Muscle layer of duodenum (tissue), 2 donors: ENCODE measurements at regions not wholly inside any gene's neighbourhood (a gene's known extent, or its start where the extent isn't known, plus 50 kb on each side); places are given as distances from the start of the nearest gene placed in this dataset.

ENCODE experiments used
- H3K27ac ChIP-seq: one replicate; pipeline ENCODE4 v1.7.0; 2013; ENCODE audit warnings: mild to moderate bottlenecking, low read length
- H3K27me3 ChIP-seq: one replicate; pipeline ENCODE4 v1.7.0; 2013; ENCODE audit warnings: low read depth, mild to moderate bottlenecking, control low read depth, low read length
- H3K36me3 ChIP-seq, 2 donors: one replicate each; pipeline ENCODE4 v1.7.0; 2013; ENCODE audit warnings: low read length in 2 of 2, control low read depth in 1 of 2, mild to moderate bottlenecking in 1 of 2; ENCODE audit not compliant: insufficient read depth in 2 of 2, control insufficient read depth in 1 of 2
- H3K4me1 ChIP-seq, 2 donors: one replicate each; pipeline ENCODE4 v1.7.0; 2013; ENCODE audit warnings: low read length in 2 of 2, mild to moderate bottlenecking in 2 of 2, control low read depth in 1 of 2, moderate library complexity in 1 of 2; ENCODE audit not compliant: insufficient read depth in 2 of 2, control insufficient read depth in 1 of 2
- H3K4me3 ChIP-seq, 2 donors: one replicate each; pipeline ENCODE4 v1.7.0; 2013; ENCODE audit warnings: low read length in 2 of 2, low read depth in 1 of 2, mild to moderate bottlenecking in 1 of 2
- H3K9me3 ChIP-seq, 2 donors: one replicate each; pipeline ENCODE4 v1.7.0; 2013; ENCODE audit warnings: low read length in 2 of 2, control low read depth in 1 of 2, mild to moderate bottlenecking in 1 of 2; ENCODE audit not compliant: control insufficient read depth in 1 of 2
- donor health status: healthy.

DNA sequence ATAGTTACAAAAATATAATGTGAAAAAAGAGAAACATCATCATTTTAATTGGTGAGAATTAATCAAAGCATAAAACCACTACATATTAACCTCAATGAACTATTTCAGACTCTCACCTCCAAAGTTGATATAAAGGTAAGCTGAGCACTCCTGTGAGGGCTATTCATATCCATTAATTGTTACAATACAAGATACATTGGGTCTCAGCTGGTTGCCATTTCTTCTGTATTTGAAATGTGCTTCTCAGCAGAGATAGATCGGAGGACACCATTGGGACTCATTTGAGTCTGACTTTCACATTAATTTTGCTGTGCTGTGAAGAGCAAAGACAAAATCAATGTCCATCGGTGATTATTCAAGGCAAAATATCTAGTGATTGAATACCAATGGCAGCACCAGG is 459.5 kb upstream of the GOT2 start:
- H3K27ac ChIP-seq, result no peak overlapping the region
- no peaks in the 10 kb centered on the region for H3K27me3 ChIP-seq
- no peaks in the 10 kb centered on the region for H3K36me3 ChIP-seq
- H3K9me3 ChIP-seq, result no peaks in the 10 kb centered on the region
- H3K4me1 ChIP-seq, result no peaks in the 10 kb centered on the region
- no peak overlapping the region for H3K4me3 ChIP-seq

DNA sequence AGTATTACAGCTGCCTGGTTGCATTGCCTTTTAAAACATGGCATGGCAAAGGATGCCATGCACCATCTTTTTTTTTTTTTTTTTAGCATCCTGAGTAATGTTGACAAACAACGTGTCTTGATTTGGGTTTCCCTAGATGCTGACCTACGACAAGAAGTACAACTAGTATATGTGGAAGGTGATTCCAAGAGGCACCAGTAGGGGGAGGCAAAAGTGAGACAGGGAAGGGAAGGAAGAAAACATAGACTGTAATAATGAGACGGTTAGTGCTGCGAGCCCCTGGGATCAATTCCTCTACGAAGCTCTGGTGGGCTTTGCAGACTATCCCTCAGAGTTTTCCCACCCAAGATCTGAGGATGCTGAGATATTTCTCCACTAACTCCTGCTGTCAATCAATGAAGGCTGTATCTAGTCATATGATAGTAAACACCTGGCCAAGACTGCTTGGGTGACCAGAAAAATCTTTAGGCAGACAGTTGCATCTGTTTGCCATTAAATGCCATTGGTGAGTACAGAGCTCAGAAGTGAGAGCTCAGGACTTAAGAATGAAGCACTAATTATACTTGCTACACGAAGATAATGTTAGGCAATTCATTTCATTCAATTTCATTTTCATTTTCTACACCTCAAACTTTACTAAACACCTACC is 458.6 kb upstream of the GOT2 start:
- no peak overlapping the region for H3K4me3 ChIP-seq
- no peaks in the 10 kb centered on the region for H3K4me1 ChIP-seq
- H3K36me3 ChIP-seq, result no peaks in the 10 kb centered on the region
- no peaks in the 10 kb centered on the region for H3K9me3 ChIP-seq
- no peak overlapping the region for H3K27ac ChIP-seq
- H3K27me3 ChIP-seq, result no peaks in the 10 kb centered on the region

DNA sequence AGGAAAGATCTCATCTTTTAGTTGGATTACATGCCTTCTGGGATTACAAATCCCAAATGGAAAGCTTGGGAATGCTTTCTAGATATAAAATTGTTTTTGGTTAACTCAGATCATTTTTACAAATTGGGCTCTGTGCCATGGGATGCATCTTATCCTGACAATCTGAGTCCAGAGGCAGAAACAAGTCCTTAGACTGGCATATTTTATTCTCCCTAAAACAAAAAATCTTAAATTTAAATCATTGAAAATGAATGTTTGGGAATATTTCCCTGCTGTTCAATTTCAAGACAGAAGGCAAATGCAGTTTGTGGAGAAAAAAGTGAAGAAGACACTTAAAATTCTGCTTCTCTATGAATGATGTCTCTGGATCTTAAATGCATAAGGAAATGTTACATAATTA is 456.6 kb upstream of the GOT2 start:
- Histone ChIP-seq H3K9me3 (no peaks in the 10 kb centered on the region), H3K4me3 (no peak overlapping the region), H3K27ac (no peak overlapping the region), H3K36me3 (no peaks in the 10 kb centered on the region), H3K27me3 (no peaks in the 10 kb centered on the region), H3K4me1 (no peaks in the 10 kb centered on the region)

DNA sequence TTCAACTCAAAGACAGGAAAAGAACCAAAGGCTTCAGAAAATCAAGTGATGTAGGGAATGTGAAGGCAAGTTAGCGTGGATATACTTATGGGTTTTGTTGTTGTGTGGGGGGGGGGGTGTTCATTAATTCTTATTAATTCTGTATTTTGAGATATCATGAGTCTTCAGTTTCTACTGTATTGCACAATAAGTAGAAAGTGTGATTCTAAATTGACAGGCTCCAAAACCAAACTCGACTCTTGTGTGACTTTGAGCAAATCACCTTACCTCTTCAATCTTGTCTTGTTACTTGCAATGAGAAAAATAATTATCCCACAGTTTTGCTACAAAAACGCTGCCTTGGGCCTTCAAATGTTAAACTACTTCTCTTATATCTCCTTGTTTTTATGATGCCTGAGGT is 453.9 kb upstream of the GOT2 start:
- Histone ChIP-seq H3K4me1 (no peaks in the 10 kb centered on the region), H3K27ac (no peak overlapping the region), H3K9me3 (peaks cover 0 to 6% of the 10 kb centered on the region in 2 donors), H3K27me3 (no peaks in the 10 kb centered on the region), H3K36me3 (no peaks in the 10 kb centered on the region), H3K4me3 (no peak overlapping the region)

DNA sequence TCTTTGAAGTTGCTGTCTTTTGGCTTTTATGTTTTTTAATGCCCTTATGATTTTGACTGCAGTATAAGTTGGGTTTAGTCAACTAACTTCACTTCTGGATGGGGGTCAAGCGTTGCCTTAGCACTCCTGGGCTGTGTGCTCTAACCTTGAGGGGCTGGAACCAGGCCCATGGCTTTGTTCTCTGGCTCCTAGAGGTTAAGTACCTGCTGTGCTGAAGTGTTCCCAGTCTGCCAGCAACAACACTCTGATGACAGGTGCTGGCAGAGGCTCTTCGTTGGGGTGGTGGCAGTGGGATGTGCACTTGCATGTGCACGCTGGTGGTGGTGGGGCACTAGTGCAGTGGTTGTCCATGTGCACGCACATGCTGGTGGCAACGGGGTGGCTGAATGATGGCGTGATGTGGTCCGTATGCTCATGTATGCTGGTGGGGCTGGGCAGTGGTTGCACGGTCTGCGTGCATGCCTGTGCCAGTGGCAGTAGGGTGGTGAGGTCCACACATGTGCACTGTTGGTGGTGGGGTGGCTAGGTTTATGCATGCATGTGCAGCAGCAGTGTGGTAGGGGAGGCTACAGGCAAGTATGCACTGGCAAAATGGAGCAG is 447.8 kb upstream of the GOT2 start:
- no peaks in the 10 kb centered on the region for H3K36me3 ChIP-seq
- H3K4me3 ChIP-seq, result no peak overlapping the region
- no peaks in the 10 kb centered on the region for H3K4me1 ChIP-seq
- H3K9me3 ChIP-seq, result peaks cover 0 to 6% of the 10 kb centered on the region in 2 donors
- H3K27me3 ChIP-seq, result no peaks in the 10 kb centered on the region
- H3K27ac ChIP-seq, result no peak overlapping the region

DNA sequence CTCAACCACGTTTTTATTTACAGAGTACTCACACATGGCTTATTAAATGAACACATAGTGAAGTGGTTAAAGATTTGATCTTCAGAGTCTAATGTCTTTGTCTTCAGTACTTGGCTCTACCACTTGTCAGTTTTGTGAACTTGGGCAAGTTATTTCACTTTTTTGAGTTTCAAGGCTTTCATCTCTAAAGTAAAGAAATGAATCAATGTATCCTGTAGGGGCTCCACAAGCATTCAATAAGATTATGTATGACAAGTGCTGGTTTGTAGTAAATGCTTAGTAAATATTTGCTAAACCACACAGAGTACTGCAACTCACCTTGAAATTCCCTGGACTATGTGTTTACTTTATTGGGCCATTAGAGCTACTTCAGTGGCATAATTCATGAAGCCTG is 446.0 kb upstream of the GOT2 start:
- H3K27ac ChIP-seq, result no peak overlapping the region
- no peaks in the 10 kb centered on the region for H3K4me1 ChIP-seq
- no peak overlapping the region for H3K4me3 ChIP-seq
- peaks cover 0 to 5% of the 10 kb centered on the region in 2 donors for H3K9me3 ChIP-seq
- H3K36me3 ChIP-seq, result no peaks in the 10 kb centered on the region
- no peaks in the 10 kb centered on the region for H3K27me3 ChIP-seq

DNA sequence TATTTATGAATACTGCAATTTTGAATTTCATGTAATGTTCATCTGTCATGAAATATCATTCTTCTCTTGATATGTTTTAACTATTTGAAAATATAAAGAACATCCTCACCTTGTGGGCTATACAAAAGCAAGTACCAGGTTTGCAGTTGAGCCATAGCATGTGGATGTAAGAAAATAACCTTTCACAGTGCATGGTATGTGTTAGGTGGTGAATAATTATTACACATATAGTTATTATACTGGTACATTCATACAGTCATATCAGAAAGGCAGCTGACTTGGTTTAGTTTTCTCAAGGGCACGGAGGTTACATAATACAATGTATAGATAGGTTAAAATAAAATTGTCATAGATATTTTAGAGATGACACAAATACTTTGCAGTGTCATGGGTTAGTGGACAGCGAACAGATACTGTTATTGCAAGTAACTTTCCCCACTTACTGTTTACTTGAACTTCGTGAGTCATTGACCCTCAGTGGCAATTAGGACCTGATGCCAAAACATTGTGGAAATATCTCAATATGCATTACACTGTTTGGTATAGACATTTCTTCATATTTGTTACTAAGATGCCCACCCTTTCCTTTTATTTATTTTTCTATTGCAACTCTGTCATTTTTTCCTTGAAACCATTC is 445.4 kb upstream of the GOT2 start:
- no peaks in the 10 kb centered on the region for H3K4me1 ChIP-seq
- no peaks in the 10 kb centered on the region for H3K36me3 ChIP-seq
- no peaks in the 10 kb centered on the region for H3K27me3 ChIP-seq
- no peaks in the 10 kb centered on the region for H3K9me3 ChIP-seq
- H3K4me3 ChIP-seq, result no peak overlapping the region
- no peak overlapping the region for H3K27ac ChIP-seq

DNA sequence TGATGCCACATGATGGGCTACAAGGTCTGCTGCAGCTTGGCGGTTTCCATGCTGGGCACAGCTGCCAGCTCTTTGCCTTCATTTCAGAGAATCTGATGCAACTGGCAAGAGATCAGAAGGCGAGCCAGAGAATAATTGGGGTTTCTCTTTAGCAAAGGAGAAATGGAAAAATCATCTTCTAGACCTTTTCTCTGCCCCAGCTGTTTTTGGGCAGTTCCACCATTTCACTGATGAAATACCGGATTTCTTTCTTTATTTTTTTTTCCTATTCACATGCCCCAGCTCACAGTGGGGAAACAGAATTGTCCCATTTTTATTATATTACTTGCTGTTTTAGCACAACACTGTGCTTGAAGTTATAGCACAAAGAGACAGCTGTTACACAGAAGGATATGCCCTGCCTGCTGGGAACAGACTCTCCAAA is 439.3 kb upstream of the GOT2 start:
- Histone ChIP-seq H3K27ac (no peak overlapping the region), H3K9me3 (no peaks in the 10 kb centered on the region), H3K4me3 (no peak overlapping the region), H3K4me1 (no peaks in the 10 kb centered on the region), H3K36me3 (no peaks in the 10 kb centered on the region), H3K27me3 (no peaks in the 10 kb centered on the region)

DNA sequence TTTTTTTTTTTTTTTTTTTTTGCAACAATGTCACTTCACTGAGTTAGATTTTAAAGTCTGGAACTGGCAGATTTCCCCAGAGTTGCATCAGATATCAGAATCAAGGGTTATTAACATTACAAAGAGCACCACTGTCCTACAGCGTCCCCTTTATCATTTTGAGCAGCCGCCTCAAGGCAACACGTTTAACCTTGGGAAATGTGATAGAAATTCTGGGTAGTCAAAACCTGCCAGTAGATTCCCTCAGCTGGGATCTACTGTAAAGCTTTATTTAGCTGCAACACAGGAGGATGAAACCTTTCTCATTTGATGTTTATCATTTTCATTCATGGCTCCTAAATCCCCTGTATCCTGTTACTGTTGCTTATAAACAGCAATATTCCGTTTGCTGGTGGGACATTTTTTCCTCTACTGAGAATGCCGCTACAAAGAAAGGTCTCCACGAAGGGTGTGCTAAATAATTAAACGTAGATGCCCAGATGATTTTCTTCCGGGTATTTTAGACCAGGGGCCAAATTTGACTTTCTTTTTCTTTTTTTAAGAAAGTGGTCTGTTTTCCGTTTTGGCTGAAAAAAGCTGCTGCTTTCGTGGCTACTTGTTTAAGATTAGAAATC is 436.1 kb upstream of the GOT2 start:
- Histone ChIP-seq H3K27me3 (no peaks in the 10 kb centered on the region), H3K27ac (no peak overlapping the region), H3K9me3 (no peaks in the 10 kb centered on the region), H3K4me1 (no peaks in the 10 kb centered on the region), H3K4me3 (no peak overlapping the region), H3K36me3 (no peaks in the 10 kb centered on the region)

DNA sequence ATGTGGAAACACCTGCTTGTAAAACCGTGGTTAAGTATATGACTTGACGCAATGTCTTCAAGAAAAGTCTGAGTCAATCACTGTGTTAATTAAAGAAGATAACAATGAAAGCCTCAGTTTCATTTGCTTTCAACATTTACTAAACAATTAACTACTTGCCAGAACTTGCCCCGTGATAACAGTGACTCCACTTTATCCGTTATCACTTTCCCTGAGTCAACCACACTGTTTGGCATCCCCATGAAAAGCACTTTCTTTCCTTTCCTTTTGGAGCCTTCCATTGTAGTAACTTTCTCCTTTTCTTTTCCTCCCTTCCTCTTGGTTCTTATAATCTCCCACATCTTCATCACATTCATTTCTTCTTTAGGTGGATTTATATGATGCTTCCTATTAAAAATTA is 435.1 kb upstream of the GOT2 start:
- Histone ChIP-seq H3K27ac (no peak overlapping the region), H3K4me1 (no peaks in the 10 kb centered on the region), H3K36me3 (no peaks in the 10 kb centered on the region), H3K27me3 (no peaks in the 10 kb centered on the region), H3K4me3 (no peak overlapping the region), H3K9me3 (no peaks in the 10 kb centered on the region)

DNA sequence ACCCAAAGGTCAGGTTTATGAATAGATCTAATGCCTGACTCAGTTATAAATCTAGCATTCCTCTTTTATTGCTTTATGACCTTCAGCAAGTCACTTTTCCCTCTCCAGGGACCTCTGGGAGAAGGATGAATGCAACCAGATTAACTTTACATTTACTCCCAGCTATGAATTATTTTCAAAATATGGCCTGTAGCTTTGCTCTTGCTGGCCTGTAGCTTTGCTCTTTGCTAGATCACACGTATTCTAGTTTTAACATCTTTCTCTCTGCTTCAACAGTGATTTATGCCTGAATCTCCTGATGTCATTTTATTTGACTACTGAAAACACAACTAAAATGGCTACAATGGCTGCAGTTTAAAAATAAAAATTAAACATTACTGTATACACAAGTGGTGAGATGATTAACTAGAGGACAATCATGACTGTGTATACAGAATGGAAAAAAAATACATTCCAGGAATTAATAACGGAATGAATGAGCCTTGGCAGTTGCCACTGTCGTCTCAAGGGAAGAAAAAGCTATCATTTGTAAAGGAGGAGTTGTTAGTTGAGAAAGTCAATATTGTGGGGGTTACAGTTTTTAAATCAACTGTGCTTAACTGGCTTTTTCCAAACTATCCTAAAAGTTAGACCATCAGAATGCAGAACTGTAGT is 434.5 kb upstream of the GOT2 start:
- Histone ChIP-seq H3K9me3 (no peaks in the 10 kb centered on the region), H3K4me1 (no peaks in the 10 kb centered on the region), H3K27me3 (no peaks in the 10 kb centered on the region), H3K4me3 (no peak overlapping the region), H3K27ac (no peak overlapping the region), H3K36me3 (no peaks in the 10 kb centered on the region)
